ENCODE measurements at regions not wholly inside any gene's neighbourhood (a gene's known extent, or its start where the extent isn't known, plus 50 kb on each side); places are given as distances from the start of the nearest gene placed in this dataset.
"Not testable (repeated sequence)": the region's sequence is repeated elsewhere in the genome, so short reads cannot be mapped to it uniquely, and the experiment has no call there.

DNA sequence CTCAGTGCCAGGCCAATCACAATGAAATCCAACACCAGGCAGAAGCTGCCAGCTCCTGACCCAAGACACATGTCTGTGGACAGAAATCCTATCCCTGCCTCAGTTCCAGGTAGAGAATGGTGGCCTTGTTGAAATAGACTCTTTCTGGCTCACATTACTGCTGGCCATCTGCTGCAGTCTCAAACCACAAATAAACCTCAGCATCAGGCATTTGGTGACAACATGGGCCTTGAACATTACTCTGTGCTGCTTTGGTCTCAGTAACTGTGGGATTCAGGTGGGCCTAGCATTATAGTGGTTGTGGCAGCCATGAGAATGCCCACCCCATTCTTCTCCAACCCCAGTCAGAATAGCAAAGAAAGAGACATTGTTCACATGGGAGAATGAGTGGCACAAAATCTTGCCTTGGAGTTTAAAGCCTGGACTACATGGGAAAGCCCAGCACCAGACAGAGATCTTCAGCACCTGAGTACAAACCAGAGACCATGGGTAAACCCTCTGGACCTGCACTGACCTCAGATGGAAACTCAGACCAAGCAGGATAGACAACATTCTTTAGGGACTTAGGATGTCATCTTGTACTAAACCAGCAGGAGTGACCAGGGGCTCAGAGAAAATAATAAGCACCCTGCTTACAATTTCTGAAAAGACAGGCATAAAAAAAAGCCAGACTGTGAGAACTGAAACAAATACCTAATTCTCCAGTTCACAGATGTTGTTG lies 50.4 kb upstream of the TRAM1L1 start:
- no peak for DNase-seq (ENCODE audit: low read depth)

DNA sequence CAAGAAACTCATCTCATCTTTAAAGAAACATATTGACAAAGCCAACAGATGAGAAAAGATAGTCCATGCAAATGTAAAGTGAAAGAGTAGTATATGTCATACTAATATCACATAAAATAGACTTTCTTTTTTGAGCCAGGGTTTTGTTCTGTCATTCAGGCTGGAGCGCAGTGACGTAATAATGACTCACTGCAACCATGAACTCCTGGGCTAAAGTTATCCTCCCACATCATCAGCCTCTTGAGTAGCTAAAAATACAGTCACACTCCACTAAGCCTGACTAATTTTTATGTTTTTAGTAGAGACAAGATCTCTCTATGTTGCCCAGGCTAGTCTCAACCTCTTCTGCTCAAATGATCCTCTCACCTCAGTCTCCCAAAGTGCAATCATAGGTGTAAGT lies 51.8 kb upstream of the TRAM1L1 start:
- DNase-seq (ENCODE audit: low read depth), result no peak

DNA sequence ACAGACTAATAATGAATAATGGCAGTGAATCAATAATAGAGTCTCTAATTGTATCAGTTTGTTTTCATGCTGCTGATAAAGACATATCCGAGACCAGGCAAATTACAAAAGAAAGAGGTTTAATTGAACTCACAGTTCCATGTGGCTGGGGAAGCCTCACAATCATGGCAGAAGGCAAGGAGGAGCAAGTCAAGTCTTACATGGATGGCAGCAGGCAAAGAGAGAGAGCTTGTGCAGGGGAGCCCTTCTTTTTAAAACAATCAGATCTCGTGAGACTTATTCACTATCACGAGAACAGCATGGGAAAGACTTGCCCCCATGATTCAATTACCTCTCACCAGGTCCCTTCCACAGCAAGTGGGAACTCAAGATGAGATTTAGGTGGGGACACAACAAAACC lies 53.4 kb upstream of the TRAM1L1 start:
- not testable (repeated sequence) for DNase-seq (ENCODE audit: low read depth)

DNA sequence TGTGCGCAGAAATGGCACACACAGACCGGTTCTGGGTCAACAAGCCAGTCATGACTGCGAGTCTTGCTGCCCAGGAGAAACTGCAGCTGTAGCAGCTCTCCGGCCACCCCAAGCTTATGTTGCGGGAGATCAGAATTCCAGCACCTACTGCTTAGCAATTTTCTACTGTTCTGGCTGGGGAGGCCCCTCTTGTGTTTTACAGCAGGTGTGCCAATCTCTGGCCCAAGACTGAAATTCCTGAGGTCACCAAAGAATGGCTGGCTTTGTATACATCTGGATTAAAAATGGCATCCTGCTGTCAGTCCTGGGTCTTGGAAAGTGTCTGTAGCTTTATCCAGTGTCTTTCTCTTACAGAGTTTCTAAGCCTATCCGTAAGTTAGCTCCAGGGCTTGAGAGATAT lies 68.9 kb upstream of the TRAM1L1 start:
- DNase-seq (ENCODE audit: low read depth), result no peak

DNA sequence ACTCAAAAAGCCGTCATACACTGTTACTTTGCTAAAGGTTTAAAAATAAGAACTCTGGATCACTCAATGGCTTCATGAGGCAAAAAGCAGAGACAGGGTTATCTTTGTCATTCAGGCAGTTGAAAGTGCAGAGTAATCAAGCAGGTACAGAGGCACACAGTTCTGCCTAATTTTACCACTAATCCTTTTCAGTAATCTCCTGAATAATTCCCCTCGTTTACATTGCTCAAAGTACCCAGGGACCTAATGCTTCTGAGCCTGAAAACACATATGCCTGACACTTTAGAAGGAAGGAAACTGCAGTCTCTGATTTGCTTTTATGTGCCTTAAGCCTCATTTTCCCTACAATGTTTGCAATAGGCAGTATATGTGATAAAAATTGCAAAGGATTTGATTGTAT lies 71.4 kb upstream of the TRAM1L1 start:
- DNase-seq (ENCODE audit: low read depth), result no peak

DNA sequence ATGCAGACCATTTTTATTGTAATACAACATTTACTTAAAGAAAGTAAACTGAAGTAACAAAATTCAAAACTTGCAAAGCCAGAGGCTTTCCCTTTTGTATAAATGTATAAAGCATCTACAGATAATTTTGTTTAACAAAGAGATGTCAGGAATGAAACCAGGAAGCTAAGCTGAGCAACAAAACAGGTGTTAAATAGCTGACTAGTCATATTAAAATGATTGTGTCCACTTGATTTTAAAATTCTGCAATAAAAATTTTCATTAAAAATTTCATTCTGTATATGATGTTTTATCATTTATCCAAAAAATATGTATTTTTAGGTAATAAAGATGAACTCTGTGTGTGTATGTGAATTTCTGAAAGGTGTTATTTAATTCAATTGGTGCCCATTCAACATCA lies 72.0 kb upstream of the TRAM1L1 start:
- no peak for DNase-seq (ENCODE audit: low read depth)

DNA sequence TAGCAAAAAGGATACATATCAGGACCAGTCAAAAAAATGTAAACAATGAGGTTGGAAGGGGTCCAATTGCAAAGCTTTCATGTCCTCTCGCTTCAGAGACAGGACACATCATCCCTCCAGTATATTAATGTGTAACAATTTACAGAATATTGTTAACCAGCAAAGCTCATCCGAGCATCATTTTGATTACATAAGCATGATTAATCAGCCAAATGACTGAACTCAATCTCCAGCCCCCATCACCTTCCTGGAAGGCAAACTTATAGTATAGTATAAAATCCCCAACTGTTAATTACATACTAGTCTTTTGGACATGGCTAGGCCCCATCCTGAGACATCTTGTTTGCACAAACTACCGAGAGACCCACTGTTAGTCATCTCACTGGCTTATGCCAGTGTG lies 77.6 kb upstream of the TRAM1L1 start:
- DNase-seq (ENCODE audit: low read depth), result no peak

DNA sequence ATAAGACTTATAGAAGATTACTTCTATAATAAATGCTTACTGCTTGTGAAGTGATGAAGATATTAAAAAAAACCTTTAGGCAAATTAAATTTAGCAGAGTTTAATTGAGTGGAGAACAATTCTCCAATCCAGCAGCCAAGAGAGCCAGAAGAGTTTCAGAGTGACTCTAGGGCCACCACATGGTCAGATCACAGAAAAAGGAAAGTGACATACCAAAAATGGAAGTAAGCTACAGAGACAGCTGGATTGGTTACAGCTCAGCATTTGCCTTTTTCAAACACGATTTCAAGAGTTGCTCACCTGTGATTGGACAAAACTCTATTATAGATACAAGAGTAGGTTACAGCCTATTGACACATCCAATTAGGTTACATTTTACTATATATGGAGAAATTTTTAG lies 79.0 kb upstream of the TRAM1L1 start:
- DNase-seq (ENCODE audit: low read depth), result no peak

DNA sequence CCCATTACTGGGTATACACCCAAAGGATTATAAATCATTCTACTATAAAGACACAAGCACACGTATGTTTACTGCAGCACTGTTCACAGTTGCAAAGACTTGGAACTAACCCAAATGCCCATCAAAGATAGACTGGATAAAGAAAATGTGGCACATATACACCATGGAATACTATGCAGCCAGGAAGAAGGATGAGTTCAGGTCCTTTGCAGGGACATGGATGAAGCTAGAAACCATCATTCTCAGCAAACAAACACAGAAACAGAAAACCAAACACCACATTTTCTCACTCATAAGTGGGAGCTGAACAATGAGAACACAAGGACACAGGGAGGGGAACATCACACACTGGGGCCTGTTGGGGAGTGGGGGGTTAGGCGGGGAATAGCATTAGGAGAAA lies 90.0 kb upstream of the TRAM1L1 start:
- not testable (repeated sequence) for DNase-seq (ENCODE audit: low read depth)

DNA sequence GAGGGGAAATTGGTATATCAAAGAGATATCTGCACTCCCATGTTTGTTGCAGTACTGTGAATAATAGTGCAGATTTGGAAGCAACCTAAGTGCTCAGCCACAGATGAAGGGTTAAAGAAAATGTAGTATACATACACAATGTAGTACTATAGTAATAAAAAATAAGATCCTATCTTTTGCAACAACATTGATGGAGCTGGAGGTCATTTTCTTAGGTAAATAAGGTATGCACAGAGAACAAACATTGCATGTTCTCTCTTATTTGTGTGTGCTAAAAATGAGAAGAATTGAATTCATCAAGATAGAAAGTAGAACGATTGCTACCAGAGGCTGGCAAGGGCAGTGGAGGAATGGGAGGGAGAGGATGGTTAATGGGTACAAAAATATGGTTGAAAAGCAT lies 117.9 kb upstream of the TRAM1L1 start:
- DNase-seq (ENCODE audit: low read depth), result no peak

DNA sequence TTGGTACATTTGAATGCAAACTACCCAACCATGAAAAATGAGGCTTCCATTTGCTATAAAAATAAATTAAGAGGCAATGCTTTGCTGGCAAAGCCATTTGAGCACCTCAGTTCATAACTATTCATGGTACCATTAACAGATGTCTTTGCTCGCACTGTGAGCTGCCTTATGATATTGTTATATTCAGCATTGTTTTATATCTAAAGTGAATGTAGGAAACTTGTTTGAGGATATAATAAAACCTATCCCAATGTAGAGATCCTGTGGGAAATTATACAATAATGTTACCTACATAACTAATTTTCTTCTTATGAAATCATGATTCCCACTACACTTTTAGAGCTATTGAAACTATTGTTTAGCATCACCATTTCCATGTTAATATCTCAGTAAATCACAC lies 125.2 kb upstream of the TRAM1L1 start:
- DNase-seq (ENCODE audit: low read depth), result no peak

DNA sequence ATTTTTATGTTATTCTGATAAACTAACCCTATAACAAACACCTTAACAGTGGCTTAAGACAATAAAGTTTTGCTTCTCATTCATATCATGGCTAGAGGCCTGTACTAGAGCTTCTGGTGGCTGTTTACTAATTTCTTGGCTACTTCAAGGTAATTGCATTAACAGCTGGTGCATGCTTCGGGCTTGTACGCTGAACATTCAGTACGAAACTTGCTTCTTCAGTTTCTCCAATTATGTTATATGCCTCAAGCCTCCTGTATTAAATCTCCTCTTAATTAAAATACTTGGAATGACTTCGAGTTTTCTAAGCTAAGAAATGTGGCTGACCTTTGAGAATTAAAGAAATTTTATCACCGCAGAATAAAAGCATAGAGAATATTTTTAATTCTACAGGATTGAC lies 138.9 kb upstream of the TRAM1L1 start:
- DNase-seq (ENCODE audit: low read depth), result no peak

DNA sequence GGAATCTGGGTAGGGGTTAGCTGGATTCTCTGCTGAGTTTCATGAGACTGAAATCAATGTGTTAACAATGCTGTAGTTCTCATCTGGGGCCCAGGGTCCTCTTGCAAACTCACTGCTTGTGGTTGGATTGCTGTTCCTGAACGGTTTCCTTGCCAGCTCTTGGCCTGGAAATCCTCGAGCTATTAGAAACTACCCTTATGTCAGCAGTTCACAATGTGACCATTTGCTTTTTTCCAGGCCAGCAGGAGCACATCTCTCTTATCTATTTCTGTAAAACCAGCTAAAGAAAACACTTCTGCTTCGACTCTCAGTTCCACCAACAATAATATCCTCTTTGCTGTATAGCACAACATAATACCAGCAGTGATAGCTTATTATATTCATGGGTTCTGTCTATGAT lies 140.1 kb upstream of the TRAM1L1 start:
- DNase-seq (ENCODE audit: low read depth), result no peak

DNA sequence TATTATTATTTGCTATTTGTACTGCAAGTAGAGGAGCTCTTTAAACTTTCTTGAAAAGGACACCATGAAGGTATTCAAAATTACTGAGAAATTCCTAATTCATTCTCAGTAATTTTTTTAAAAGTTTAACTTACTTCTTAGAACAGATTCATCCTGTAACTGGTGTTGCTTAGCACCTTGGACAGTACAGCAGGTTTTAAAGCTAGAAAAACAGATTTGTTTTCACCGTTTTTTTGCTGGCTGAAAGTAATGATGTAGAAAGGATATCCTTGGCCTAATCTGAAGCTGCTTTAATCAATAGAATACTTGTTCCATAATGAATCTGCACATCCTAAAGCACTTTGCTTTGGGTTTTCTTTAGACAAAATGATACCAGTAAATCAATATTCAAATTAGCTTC lies 142.5 kb upstream of the TRAM1L1 start:
- DNase-seq (ENCODE audit: low read depth), result no peak

DNA sequence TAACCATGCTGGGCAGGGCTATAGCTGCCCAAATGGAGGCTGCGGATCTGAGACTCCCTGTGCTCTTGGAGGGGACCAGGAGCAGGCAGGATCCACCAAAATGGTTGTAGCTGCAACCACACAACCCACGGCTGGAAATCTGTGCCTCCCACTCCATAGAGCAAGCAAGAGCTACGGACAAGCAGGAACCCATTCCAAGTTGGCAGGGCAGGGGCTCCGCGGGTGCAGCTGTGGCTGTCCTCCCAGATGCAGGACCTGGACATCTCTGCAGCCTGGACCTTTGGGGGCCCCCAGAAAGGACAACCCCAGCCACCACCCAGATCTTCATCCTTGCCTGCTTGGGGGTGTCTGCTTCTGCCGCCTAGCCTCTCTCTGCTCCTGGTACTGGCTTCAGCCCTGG lies 154.1 kb upstream of the TRAM1L1 start:
- no peak for DNase-seq (ENCODE audit: low read depth)

DNA sequence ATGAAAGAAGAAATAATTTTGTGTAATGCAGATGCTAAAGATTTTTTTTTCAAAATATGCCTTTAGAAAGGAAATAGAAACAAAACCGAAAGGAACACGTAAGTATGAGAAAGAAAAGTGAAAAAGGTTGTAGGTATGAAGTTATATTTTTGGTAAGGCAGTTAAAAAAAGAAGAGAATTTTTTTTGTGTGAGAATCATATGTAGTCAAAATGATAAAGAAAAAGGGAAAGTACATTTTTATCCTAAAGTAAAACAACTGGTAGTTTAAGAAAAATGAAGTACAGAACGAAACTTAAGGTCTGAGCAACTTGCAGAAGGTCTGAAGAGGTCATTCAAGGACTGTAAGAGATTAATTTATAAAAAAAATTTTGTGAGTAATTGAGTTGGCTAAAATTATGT lies 164.0 kb upstream of the TRAM1L1 start:
- no peak for DNase-seq (ENCODE audit: low read depth)

DNA sequence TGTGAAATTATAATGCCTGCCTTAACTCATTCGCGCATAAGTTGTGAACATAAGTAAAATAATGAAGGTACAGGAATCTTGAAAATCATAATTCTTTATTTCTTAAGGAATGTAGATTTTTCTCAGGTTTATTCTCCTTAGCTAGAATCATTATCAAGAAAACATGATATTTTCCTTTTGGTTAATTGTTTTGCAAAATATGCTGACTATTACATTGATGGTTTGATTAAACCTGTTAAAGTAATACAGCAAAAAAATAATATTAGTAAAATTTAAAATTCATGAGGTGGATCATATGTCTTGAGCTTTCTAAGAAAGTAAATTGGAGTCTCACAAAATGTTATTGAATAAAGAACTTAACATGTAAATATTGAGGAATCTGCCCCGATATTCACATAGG lies 178.7 kb upstream of the TRAM1L1 start:
- DNase-seq (ENCODE audit: low read depth), result no peak

DNA sequence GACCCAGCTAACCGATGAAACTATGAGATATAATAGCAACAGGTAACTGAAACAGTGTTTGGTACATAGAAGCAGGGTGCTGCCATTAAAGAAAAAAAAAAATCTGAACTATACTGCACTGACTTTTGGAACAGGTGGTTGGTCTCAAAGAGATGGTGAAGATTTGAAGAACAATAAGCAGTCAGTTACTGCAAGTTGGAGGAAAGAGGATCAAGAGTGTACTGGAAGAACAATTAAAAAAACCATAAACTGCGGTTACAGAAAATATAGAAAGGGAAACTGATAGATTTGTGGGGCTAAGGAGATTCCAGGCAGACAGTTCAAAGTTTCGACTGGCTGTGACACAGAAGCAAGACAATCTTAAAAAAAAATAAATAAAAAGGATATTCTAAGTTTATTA lies 181.9 kb upstream of the TRAM1L1 start:
- DNase-seq (ENCODE audit: low read depth), result no peak

DNA sequence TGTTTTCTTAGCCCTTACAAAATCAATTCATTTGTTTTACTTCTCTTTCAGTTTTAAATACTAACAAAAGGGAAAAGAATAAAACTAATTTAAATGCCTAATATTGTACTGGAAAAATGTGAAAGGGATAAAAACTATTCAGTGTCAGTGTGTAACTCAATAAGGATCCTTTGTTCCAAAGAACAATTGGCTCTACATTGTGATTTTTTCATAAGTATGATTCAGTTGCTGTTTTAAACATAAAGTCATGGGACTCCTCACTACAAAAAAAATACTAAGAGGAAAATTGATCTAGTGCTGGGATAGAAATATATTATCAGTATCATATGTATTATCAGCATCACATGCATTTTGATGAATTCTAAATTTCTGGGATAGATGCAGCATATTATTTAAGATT lies 199.4 kb upstream of the TRAM1L1 start:
- DNase-seq (ENCODE audit: low read depth), result no peak

DNA sequence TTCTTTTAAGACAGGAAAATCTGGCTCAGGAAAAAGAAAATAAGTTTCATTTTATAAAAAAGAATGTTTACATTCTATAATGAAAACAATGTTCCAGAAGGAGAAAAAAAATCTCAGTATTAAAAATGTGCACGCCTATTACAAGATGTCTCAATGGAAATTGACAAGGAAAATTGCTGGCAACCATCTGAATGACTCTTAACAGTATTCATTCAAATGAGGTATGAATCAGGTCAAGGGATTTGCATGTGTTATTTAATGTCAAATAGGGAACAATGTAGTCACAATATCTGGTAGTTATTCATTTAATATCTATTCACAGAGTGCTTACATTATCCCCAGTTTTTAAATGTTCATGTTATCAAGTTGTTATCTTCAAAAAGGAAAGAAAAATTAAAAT lies 208.4 kb upstream of the TRAM1L1 start:
- DNase-seq (ENCODE audit: low read depth), result no peak

DNA sequence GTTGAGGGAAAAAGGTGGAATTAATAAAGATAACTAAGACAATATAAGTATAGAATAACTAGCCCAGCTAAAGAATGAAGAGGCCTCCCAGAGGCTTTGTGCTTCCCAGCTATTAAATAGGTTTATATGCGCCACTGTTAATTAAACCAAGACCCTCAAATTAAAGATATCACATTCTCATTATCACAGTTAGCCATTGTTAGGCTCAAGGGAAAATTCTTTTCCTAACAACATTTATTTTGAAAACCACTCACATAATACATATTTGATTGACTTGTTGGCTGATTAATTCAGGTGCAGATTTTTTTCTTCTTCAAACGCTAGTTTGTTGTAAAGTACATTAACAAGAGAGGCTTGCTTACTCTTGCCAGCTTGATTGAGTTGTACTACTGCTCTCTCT lies 216.8 kb upstream of the TRAM1L1 start:
- DNase-seq (ENCODE audit: low read depth), result no peak

DNA sequence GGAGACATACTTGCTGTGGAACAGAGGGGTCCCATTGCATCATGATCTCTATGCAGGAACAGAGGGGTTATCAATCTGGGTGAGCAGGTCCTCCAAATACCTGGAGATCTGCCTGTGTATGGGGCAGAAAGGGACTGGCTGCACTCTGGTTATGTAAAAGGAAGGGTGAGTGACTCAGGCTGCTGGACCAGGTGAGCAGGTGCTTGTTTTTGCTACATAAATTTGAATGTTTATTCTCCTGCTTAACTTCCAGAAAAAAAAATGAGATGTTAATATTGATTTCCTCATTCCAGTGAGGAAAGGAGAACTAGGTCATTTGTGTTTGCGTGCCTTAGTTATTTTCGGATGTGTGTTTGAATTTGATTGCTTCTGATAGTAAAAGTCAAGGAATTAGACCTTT lies 225.8 kb upstream of the TRAM1L1 start:
- no peak for DNase-seq (ENCODE audit: low read depth)

DNA sequence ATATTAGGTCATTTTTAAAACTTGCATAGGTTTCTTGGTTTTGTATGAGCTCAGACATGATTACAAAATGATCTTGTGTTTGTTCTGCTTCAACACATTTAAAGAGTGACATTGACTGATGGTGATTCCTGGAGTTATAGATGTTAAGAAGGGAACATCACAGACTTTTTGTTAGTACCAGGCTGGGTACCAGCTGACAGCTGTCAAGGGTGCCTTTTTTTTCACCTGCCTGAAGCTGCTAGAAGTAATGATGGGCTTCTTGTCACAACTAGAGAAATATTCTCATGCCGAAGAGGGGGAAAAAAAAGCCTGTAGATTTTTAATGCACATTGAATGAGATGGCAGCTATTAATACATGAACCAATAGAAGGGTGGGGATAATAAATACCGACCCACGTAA lies 226.6 kb upstream of the TRAM1L1 start:
- DNase-seq (ENCODE audit: low read depth), result no peak

DNA sequence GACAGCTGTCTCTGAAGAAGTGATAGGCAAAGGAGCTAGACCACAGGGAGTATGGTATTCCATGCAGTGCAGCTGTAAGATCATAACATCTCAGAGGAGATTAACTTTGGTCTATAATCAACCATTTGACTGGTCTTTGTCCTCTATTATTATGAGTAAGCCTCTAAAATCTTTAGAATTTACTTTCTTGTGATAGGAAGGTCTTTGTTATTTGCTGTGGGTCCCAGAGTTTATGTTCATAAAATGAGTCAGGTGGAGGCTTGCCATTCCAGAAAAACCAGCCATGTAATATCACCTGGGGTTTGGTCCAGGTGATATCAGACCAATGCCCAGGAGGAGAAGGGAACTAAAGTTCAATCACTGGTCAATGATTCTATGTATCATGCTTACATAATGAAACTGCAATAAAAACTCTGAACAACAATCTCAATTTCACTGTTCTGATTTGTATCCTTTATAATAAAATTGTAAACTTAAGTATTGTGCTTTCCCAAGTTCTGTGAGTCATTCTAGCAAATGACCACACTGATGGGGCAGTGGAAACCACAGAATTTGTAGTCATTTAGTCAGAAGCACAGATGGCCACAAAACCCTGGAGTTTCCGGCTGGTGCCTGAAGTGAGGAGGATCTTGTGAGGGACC lies 239.6 kb upstream of the TRAM1L1 start:
- no peak for DNase-seq (ENCODE audit: low read depth)
